HFF-Myc (cell line): ENCODE measurements at regions not wholly inside any gene's neighbourhood (a gene's known extent, or its start where the extent isn't known, plus 50 kb on each side); places are given as distances from the start of the nearest gene placed in this dataset.
A peak's percentile ranks its signal among the peaks of the same experiment; 100 is the strongest.

ENCODE experiments used
- DNase-seq: peaks from one replicate; pipeline ENCODE4 v3.0.0-alpha.2; 2011; ENCODE audit warnings: low read depth; ENCODE audit errors: extremely low read depth
- H3K4me3 ChIP-seq: replicated peaks from 2 replicates; pipeline ENCODE4 v1.5.1; 2011; ENCODE audit warnings: low read depth, mild to moderate bottlenecking, control low read depth, low read length
- TF ChIP-seq, protein P1 (sequence below): IDR thresholded peaks from 2 replicates; pipeline ENCODE4 v1.5.1; 2012; ENCODE audit warnings: mild to moderate bottlenecking, low read depth, low read length, control low read depth; ENCODE audit errors: missing control alignments

DNA sequence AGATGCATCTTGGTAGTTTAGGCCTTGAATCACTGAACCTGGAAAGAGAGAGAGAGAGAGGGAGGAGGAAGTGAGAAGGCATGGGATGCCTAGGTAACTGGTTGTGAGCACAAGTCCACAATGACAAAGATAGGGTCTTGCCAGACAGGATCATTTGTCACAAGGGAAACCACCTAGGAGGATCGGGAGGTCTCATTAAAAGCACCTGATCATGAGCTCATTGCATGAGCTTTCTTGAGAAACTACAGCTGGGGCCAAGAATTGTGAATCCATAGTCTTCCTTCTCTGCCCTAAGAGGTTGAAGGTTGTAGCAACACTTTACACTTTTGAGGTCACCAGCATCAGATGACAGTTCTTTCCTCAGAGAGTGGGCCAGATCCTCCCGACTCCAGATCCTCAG, 195.7 kb downstream of the CD83 start:
- TF ChIP-seq, protein P1, sequence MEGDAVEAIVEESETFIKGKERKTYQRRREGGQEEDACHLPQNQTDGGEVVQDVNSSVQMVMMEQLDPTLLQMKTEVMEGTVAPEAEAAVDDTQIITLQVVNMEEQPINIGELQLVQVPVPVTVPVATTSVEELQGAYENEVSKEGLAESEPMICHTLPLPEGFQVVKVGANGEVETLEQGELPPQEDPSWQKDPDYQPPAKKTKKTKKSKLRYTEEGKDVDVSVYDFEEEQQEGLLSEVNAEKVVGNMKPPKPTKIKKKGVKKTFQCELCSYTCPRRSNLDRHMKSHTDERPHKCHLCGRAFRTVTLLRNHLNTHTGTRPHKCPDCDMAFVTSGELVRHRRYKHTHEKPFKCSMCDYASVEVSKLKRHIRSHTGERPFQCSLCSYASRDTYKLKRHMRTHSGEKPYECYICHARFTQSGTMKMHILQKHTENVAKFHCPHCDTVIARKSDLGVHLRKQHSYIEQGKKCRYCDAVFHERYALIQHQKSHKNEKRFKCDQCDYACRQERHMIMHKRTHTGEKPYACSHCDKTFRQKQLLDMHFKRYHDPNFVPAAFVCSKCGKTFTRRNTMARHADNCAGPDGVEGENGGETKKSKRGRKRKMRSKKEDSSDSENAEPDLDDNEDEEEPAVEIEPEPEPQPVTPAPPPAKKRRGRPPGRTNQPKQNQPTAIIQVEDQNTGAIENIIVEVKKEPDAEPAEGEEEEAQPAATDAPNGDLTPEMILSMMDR, result no peak
- no peak for DNase-seq
- H3K4me3 ChIP-seq, result no peak overlapping the region

DNA sequence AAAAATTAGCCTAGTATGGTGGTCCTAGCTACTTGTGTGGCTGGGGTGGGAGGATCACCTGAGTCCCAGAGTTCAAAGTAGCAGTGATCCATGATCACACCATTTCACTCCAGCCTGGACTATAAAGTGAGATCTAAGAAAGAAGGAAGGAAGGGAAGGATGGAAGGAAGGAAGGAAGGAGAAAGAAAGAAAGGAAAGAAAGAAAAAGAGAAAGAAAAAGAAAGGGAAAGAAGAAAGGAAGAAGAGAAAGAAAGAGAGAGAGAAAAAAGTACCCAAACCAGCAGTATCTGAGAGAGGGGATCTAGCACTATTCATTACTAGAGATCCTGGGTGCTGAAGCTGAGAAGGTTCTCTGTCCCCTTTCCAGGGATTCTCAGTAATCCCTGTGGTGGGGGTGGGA, 197.8 kb downstream of the CD83 start:
- no peak for DNase-seq
- TF ChIP-seq, protein P1, result no peak
- no peak overlapping the region for H3K4me3 ChIP-seq

DNA sequence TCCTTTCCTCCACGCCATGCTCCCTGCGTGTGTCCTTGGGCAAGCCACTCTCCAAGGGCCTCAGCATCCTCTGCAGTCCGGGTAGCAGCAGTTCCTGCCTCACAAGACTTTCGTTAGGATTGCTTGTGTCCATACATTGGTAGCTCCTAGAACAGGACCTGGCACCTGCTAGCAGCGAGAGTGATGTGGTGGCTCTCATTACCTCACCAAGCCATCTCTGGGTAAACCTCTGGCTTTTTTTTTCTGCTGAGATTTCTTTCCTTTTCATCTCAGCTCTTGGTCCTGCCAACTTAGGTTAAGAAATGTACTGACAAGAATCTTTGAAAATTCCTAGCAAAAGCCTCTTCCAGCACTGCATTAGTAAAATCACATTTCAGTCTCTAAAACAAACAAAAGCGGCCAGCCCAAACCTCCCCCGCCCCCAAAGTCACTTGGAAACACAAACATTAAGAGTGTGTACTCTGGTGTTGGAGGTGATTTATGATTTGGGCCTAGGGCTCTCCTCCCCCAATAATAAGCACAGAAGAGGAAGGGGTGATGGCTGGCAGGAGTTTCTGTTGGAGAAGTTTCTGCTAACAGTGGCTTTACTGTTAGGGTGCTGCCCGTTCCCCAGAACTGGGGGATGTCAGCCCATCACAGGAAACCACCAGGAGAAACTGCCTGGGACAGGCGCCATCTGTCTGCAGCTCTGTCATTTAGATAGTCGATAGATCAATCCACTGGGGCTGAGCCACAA, 199.2 kb downstream of the CD83 start:
- TF ChIP-seq, protein P1, result no peak
- H3K4me3 ChIP-seq, result no peak overlapping the region
- DNase-seq, result no peak

DNA sequence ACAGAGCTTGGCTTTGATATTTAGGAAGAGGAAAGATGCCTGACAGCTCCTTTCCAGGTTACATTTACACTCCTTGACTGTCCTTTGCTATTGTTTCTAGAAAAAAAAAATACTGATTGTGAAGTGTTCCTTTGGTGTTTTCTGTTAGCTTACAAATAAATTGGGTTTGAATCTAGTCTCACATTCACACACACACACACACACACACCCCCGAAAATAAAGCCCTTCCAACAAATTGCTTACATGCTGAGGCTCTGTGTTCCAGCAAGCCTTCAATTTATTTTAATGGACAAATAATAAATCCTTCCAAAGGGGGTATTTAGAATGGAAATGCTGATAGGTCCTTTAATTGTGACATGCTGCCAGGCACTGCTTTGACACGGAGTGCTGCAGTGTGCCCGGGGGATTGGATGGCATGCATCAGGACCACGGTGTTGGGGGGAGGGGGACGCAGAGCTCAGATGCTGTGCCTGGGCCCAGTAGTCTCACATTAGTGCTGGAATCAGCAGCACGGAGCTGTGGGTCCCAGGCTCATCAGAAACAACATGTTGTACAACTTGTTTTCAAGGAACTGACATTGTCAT, 199.9 kb downstream of the CD83 start:
- no peak for DNase-seq

DNA sequence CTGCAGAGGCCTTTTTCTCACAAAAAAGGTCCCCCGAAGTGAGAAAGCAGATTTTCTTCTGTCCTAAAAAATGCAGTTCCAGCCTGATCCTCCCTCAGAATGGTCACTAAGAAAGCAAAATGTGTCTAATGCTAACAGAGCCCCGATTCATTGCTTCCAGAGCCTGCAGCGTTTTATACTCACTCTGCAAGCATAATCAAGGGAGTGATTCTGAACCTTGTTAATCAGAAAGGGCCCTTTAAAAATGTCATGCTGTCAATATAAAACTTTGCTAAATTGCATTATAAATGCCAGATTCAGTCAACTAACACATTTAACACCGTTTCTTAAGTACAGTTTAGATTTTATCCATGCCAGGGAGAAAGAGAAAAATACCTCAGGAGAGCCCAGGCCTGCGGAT, 202.8 kb downstream of the CD83 start:
- H3K4me3 ChIP-seq, result no peak overlapping the region
- TF ChIP-seq, protein P1, result no peak
- no peak for DNase-seq

More for the DNA sequence above, 199.9 kb downstream of the CD83 start:
- H3K4me3 ChIP-seq, result no peak overlapping the region
- TF ChIP-seq, protein P1, result no peak

DNA sequence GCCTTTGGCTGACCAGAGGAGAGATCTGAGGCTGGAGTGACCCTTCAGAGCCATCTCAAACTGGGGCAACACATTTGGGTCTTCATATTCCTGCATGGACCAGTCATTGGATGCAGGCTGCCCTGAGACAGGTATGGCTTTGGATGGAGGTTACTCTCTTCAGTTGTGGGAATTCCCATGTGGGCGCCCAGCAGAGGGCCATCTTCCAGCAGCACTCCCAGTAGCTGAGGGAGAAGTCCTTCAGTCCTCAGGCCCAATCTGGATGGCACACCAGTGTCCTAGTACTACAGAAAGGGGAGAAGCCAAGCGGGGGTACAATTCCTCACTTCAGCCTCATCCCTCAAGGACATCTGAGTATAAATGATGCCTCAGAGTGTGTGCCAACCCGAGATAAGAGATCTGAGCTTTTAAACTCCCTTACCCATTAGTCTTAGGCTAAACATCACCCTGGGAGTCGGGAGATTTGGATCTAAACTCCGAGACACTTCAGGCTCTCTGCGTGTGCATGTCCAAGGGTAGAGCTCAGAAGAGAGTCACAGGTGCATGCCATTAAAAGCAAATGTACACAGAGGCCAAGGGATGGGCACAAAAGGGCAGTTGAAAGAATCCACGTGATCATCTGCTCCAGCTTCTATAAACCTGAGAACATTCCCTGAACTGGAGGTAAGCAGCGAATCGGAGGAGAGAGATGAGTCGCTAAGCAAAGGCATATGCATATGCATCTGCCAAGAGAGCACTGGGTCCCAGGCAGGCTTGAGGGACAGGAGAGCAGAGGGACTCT, 204.6 kb downstream of the CD83 start:
- DNase-seq, result no peak
- H3K4me3 ChIP-seq, result no peak overlapping the region
- TF ChIP-seq, protein P1, result peak; percentile 8
